ENCODE measurements at regions not wholly inside any gene's neighbourhood (a gene's known extent, or its start where the extent isn't known, plus 50 kb on each side); places are given as distances from the start of the nearest gene placed in this dataset.

DNA sequence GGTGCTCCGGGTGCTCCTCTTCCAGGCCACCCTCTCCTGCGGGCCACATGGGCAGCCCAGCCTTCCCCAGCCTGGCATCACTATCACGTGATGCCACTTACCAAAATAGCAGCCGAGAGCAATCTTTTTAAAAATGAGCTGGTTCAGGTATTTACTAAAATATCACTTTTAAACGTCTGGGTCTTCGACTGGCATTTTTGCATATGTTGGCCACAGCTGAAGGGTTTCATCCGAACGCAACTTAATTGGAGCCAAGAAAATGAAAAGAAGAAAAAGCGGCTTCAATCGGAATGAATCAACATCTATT lies 94.6 kb upstream of the ANO1 start (continued):
- TF ChIP-seq SAP30 (IDR thresholded peaks at IDR 0.05; ENCODE audit: insufficient read depth, insufficient replicate concordance, low read length) (no peak), EP300 (IDR thresholded peaks at IDR 0.05; ENCODE audit: borderline replicate concordance in 1 of 2, low read depth in 2 of 2, low read length in 2 of 2) (no peak), NRF1 (IDR thresholded peaks at IDR 0.05; ENCODE audit: low read depth, low read length) (no peak), SP4 (IDR thresholded peaks at IDR 0.05; ENCODE audit: low read length) (no peak)
